Gastroesophageal sphincter (tissue), 3 donors: ENCODE measurements at regions not wholly inside any gene's neighbourhood (a gene's known extent, or its start where the extent isn't known, plus 50 kb on each side); places are given as distances from the start of the nearest gene placed in this dataset.

ENCODE experiments used
- POLR2A ChIP-seq, 2 donors: fragments of 450-650 bp; IDR thresholded peaks; one replicate each; pipeline ENCODE4 v1.6.1; 2017; ENCODE audit warnings: antibody characterized with exemption in 2 of 2, mild to moderate bottlenecking in 2 of 2, moderate library complexity in 1 of 2
- TF ChIP-seq, protein P1 (sequence below), 4 experiments: fragments of 200-600 bp in 2 of 4; fragments of 450-650 bp in 2 of 4; sonication (generic) in 1 of 4; IDR thresholded peaks; one replicate each; pipeline ENCODE4 v1.5.1; 2017 to 2019; ENCODE audit warnings: antibody characterized with exemption in 4 of 4, mild to moderate bottlenecking in 2 of 4, moderate library complexity in 2 of 4

DNA sequence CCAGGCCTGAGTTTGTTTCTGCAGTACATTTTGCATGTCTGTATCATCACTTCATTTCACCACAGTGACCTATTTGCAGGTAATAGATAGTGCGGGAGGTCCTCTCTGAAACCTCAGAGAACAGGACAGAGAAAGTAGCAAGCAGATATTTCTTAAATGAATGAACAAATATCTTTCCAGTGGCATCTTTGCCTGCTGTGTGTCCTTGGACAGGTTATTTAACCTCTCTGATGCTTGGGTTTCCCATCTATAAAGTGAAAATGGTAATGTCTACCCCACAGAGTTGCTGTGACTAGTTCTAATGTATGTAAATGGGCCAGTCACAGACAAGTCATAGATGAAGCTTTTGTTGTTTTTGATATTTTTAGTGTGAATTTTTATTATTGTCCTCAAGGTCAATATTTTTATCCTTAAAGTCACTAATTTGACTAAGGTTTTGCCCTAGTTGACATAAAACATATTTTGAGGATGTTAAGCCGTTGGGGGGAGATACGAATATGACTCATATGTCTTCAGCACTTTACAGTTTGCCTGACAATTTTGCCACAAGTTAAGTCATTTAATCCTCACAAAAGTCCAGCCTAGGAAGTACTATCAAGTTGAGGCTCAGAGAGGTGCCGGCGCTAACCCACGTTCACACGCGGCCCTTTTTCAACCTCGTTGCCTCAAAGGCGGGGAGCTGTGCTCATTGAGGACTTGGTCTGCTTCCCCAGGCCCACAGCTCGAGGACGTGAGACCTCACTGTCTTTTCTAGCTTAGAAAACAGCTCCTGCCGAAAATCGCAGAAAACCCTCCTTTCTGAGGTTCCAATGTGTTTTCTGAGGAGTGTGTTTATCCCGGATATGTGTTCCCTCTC is 126.7 kb upstream of the STX18 start:
- TF ChIP-seq, protein P1, sequence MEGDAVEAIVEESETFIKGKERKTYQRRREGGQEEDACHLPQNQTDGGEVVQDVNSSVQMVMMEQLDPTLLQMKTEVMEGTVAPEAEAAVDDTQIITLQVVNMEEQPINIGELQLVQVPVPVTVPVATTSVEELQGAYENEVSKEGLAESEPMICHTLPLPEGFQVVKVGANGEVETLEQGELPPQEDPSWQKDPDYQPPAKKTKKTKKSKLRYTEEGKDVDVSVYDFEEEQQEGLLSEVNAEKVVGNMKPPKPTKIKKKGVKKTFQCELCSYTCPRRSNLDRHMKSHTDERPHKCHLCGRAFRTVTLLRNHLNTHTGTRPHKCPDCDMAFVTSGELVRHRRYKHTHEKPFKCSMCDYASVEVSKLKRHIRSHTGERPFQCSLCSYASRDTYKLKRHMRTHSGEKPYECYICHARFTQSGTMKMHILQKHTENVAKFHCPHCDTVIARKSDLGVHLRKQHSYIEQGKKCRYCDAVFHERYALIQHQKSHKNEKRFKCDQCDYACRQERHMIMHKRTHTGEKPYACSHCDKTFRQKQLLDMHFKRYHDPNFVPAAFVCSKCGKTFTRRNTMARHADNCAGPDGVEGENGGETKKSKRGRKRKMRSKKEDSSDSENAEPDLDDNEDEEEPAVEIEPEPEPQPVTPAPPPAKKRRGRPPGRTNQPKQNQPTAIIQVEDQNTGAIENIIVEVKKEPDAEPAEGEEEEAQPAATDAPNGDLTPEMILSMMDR (IDR thresholded peaks at IDR 0.05), result no peak
- TF ChIP-seq POLR2A (IDR thresholded peaks at IDR 0.05), result no peak
